ENCODE measurements at regions not wholly inside any gene's neighbourhood (a gene's known extent, or its start where the extent isn't known, plus 50 kb on each side); places are given as distances from the start of the nearest gene placed in this dataset.

- TF ChIP-seq POLR2AphosphoS5 (IDR thresholded peaks at IDR 0.05; ENCODE audit: low read depth): no peak
- TF ChIP-seq CTCF (conservative IDR thresholded peaks at IDR 0.05; ENCODE audit: low read depth in 2 of 2): no peak
Observed at GRCh38 chr17:5862395-5862794, 207.8 kb upstream of the WSCD1 start.
